NOMO-1 treated with DMSO at 0.1 percent for 48 hours (cell line): ENCODE measurements at regions not wholly inside any gene's neighbourhood (a gene's known extent, or its start where the extent isn't known, plus 50 kb on each side); places are given as distances from the start of the nearest gene placed in this dataset.
"Not testable (repeated sequence)": the region's sequence is repeated elsewhere in the genome, so short reads cannot be mapped to it uniquely, and the experiment has no call there.

Experiments used
- DNase-seq: peaks from one replicate; lab custom pipeline; 2025; ENCODE audit not compliant: unreplicated experiment; lab: John Stamatoyannopoulos, UW

- DNase-seq: no peak
These were observed 50.8 kb upstream of the SEL1L start for GRCh38 chr14:81584495-81584894.

GRCh38 chr14:81589381-81590065 lies 55.9 kb upstream of the SEL1L start:
- DNase-seq: no peak

- DNase-seq: no peak
These were observed 57.6 kb upstream of the SEL1L start for GRCh38 chr14:81591266-81591665.

- no peak for DNase-seq
These were observed 60.4 kb upstream of the SEL1L start for GRCh38 chr14:81594012-81594411.

- no peak for DNase-seq
These were observed 72.0 kb upstream of the SEL1L start for GRCh38 chr14:81605660-81606059.

- DNase-seq: no peak
These were observed 79.8 kb upstream of the SEL1L start for GRCh38 chr14:81613341-81614045.

GRCh38 chr14:81614302-81614701 lies 80.6 kb upstream of the SEL1L start:
- not testable (repeated sequence) for DNase-seq

- no peak for DNase-seq
These were observed 85.0 kb upstream of the SEL1L start for GRCh38 chr14:81618695-81619094.

- DNase-seq: no peak
These were observed 86.2 kb upstream of the SEL1L start for GRCh38 chr14:81619816-81620215.

GRCh38 chr14:81623771-81624396 lies 90.2 kb upstream of the SEL1L start:
- not testable (repeated sequence) for DNase-seq

- DNase-seq: peak; percentile 58
These were observed 91.7 kb upstream of the SEL1L start for GRCh38 chr14:81625343-81625742.

- DNase-seq: no peak
These were observed 98.5 kb upstream of the SEL1L start for GRCh38 chr14:81632157-81632556.

- DNase-seq: peak; percentile 59
These were observed 99.8 kb upstream of the SEL1L start for GRCh38 chr14:81633496-81633895.

- DNase-seq: no peak
These were observed 104.0 kb upstream of the SEL1L start for GRCh38 chr14:81637639-81638038.

- DNase-seq: no peak
These were observed 105.1 kb upstream of the SEL1L start for GRCh38 chr14:81638656-81639280.

GRCh38 chr14:81653626-81654025 lies 120.0 kb upstream of the SEL1L start:
- no peak for DNase-seq

GRCh38 chr14:81655423-81656314 lies 122.0 kb upstream of the SEL1L start:
- DNase-seq: no peak

GRCh38 chr14:81656811-81657210 lies 123.2 kb upstream of the SEL1L start:
- DNase-seq: no peak

GRCh38 chr14:81662066-81662465 lies 128.4 kb upstream of the SEL1L start:
- no peak for DNase-seq

GRCh38 chr14:81662570-81663197 lies 129.0 kb upstream of the SEL1L start:
- DNase-seq: no peak
